Neural progenitor cell (in vitro differentiated cells): ENCODE measurements at regions not wholly inside any gene's neighbourhood (a gene's known extent, or its start where the extent isn't known, plus 50 kb on each side); places are given as distances from the start of the nearest gene placed in this dataset.

Experiments
- EZH2 ChIP-seq: fragments of 200-600 bp; sonication (generic); IDR thresholded peaks from 2 replicates; pipeline ENCODE4 v1.6.1; 2017; ENCODE audit warnings: antibody characterized with exemption, mild to moderate bottlenecking, moderate library complexity
- TF ChIP-seq, protein P1 (sequence below): fragments of 200-600 bp; sonication (generic); IDR thresholded peaks from 2 replicates; pipeline ENCODE4 v1.5.1; 2017; ENCODE audit warnings: antibody characterized with exemption, mild to moderate bottlenecking

- TF ChIP-seq, protein P1, sequence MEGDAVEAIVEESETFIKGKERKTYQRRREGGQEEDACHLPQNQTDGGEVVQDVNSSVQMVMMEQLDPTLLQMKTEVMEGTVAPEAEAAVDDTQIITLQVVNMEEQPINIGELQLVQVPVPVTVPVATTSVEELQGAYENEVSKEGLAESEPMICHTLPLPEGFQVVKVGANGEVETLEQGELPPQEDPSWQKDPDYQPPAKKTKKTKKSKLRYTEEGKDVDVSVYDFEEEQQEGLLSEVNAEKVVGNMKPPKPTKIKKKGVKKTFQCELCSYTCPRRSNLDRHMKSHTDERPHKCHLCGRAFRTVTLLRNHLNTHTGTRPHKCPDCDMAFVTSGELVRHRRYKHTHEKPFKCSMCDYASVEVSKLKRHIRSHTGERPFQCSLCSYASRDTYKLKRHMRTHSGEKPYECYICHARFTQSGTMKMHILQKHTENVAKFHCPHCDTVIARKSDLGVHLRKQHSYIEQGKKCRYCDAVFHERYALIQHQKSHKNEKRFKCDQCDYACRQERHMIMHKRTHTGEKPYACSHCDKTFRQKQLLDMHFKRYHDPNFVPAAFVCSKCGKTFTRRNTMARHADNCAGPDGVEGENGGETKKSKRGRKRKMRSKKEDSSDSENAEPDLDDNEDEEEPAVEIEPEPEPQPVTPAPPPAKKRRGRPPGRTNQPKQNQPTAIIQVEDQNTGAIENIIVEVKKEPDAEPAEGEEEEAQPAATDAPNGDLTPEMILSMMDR = no peak
- TF ChIP-seq EZH2 = no peak
Measured at GRCh38 chr1:222288053-222288452, 259.9 kb downstream of the HHIPL2 start.
